Left forelimb (tissue), 1 donor: ENCODE measurements at regions not wholly inside any gene's neighbourhood (a gene's known extent, or its start where the extent isn't known, plus 50 kb on each side); places are given as distances from the start of the nearest gene placed in this dataset.
"Not testable (repeated sequence)": the region's sequence is repeated elsewhere in the genome, so short reads cannot be mapped to it uniquely, and the experiment has no call there.

ENCODE experiments used
- DNase-seq: peaks from one replicate; pipeline ENCODE4 v3.0.0-alpha.2; 2018; ENCODE audit warnings: low spot score

DNA sequence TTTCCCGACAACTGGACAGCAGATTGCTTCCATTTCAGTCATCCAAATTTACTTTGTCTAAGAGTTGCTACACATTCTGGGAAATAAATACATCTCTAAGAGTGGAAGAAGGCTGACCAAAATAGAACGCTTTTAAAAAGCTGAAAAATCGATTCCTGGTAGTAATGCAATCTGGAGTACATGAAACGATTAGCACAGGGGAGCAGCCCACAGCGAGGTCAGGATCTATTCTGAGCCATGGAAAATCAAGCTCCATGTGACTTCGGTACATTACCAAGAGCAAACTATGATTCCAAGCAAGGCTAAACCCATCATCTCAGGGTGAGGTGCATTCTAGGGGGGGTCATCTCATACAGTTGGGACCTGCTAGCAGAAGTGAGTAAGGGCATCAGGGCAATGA, 249.3 kb downstream of the BLID start:
- no peak for DNase-seq

DNA sequence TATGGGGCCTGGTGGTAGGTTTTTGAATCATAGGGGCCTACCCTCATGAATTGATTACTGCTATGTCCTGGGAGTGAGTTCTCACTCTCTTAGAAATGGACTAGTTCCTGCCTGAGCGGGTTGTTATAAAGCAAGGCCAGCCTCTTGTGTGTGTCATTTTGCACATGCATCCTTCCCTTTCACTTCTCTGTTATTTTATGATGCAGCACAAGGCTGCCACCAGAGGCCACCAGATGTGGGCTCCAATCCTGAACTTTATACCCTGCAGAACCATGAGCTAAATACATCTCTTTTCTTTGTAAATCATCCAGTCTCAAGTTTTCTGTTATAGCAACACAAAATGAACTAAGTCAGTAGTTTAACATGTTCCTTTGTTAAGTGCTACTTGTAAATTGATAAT, 251.4 kb downstream of the BLID start:
- no peak for DNase-seq

- DNase-seq = no peak
Measured at GRCh38 chr11:121863126-121863525, 252.9 kb downstream of the BLID start.

- DNase-seq = not testable (repeated sequence)
Measured at GRCh38 chr11:121855138-121855537, 260.9 kb downstream of the BLID start.

GRCh38 chr11:121844016-121844415, 272.0 kb downstream of the BLID start:
- DNase-seq = no peak

GRCh38 chr11:121842192-121842585, 273.8 kb downstream of the BLID start:
- no peak for DNase-seq

DNA sequence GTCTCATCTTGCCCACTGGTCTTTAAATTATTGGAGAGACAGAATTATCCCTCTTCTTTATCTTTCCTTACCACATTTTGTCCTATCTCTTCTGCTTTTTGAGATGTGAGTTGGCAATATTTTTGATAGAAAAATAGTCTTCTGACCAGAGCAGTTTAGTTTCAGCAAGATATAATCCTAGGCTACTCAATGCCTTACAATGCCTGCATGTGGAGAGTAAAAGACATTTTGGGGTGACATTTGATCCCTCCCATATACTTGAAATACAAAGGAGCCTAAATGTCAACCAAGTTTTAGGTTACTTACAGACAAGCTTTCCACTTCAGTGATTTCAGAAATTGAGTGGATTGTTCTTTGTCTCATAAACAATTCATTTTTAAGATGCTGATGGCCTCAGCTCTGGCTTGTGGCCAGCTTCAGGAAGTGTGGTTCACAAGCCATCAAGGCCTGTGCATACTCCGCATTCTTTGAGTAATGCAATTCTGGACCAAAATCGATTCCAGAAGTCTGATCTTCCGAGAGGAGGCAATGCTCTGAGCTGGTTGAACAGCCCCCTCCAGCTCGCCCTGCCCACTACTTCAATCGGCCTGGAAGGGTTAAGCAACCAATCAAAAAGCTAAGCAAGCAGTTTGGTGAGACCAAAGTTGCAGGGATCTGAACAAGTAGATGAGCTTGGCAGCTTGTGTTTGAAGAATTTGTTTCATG, 274.4 kb downstream of the BLID start:
- DNase-seq = no peak

DNA sequence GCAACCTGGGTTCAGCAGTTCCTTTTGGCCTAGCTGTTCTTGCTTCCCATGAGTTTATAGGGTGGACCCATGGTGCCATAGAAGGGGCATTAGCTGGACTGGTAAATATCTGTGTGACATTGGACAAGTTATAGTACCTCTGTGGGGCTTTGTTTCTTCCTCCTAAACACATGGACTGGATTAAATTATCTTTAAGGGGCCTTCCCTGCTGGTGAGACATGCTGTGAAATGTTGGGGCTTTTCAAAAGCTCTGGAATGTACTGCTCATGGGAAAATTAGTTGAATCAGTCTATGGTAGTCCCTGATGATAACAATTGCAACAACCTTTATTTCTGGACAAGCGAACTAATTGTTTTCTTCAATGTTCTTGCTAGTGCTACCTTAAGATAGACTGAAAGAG, 276.2 kb downstream of the BLID start:
- no peak for DNase-seq

DNA sequence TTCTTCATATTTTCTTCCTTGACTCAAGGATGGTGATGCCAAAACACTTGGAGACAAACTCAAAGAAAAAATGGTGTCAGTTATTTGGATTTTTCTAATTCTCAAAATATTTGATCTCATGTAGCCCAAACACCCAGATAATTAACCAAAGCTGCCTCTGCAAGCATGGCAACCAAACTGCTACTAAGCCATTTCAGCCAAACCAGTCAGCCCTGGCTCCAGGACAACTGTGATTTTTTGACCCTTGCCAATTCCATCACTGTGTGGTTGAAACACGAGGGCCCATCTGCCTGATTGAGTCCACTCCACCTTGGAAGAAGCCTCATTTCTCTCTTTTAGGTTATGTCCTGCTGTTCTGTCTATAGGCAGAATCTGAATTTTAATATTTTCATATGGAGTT, 277.4 kb downstream of the BLID start:
- no peak for DNase-seq

DNA sequence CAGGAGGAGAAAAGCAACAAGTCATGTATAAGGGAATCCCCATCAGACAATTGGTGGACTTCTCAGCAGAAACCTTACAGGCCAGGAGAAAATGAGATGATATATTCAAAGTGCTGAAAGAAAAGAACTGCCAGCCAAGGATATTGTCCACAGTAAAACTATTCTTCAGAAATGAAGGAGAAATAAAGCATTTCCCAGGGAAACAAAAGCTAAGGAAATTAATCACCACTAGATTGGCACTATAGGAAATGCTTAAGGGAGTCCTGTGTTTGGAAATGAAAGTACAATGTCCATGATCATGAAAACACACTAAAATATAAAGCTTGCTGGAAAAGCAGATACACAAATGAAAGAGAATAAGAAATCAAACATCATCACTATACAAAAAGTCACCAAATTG, 282.0 kb downstream of the BLID start:
- DNase-seq = no peak

DNA sequence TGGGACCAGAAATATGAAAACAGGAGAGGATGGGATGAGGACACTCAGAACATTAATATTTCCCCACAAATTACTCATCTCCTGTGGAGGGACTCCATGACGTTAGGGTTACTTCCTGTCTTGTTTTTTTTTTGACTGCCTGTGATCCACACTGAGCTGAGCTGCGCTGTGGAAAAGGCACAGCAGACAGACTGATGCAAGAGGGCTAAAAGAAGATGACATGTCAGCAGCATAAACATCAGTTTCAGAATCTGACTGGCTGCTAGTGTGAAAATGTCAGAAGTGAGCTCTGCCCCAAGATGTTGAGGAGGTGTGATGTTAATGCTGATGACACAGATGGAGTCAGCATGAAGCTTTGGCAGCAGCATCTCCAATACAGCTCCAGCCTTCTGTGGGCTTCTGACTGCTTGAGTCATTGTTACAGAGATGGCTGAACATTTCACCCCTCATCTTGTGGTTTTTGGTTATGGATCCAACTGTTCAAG, 286.8 kb downstream of the BLID start:
- DNase-seq = no peak

GRCh38 chr11:121814962-121815361, 301.1 kb downstream of the BLID start:
- no peak for DNase-seq

GRCh38 chr11:121814296-121814695, 301.7 kb downstream of the BLID start:
- no peak for DNase-seq

- DNase-seq = no peak
Measured at GRCh38 chr11:121810291-121810690, 305.7 kb downstream of the BLID start.

GRCh38 chr11:121808096-121808495, 307.9 kb downstream of the BLID start:
- DNase-seq = no peak

GRCh38 chr11:121807051-121807450, 309.0 kb downstream of the BLID start:
- DNase-seq = no peak

GRCh38 chr11:121802542-121802941, 313.5 kb downstream of the BLID start:
- peak; percentile 78 for DNase-seq

GRCh38 chr11:121801781-121802180, 314.2 kb downstream of the BLID start:
- no peak for DNase-seq

- DNase-seq = no peak
Measured at GRCh38 chr11:121801394-121801748, 314.6 kb downstream of the BLID start.

DNA sequence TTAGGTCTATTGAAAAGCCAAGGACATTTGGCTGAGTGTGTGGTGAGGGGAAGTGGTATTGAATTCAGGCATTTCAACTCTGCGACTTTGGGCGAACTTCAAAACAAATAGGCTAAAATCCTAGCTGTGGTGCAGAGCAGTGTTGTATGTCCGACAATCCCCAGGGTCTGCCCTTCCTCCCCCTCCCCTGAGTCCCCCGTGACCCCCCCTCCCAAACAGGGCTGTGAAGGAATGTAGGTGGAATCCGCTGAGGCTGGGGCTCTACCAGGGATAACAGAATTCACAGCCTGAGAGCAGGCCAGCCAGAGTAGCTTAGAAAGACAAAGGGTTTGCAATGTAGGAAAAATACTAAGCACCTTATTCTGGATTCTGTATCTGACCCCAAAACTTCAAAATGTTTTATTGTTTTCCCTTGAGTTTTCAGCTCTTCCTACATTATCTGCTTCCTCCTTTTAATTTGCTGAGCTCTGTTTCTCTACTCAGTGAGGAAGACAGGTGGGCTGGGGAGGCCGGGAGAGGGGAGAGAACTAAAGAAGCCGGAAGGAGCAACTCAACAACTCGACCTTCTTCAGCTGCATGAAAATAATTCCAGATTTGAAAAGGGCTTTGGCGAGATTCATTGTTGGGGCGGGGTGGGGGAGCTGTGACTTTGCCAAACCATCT, 315.2 kb downstream of the BLID start:
- DNase-seq = peak; percentile 74

DNA sequence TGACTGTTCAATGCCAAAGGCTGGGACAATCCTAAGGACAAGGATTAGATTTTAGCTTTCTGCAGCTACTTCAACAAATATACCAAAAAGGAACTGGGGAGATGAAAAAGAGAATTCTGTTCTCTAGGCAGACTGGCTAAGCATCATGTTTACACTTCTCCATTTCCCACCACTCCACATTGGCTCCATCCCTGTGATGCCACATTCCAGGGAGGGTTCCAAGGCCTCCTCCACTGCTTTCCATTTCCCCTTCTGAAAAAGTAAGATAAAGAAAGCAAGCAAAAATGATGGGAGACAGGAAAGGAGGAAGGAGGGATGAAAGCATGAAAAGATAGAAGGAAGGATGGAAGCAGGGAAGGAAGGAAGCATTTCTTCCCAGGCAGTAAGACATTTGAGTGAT, 315.8 kb downstream of the BLID start:
- DNase-seq = no peak

DNA sequence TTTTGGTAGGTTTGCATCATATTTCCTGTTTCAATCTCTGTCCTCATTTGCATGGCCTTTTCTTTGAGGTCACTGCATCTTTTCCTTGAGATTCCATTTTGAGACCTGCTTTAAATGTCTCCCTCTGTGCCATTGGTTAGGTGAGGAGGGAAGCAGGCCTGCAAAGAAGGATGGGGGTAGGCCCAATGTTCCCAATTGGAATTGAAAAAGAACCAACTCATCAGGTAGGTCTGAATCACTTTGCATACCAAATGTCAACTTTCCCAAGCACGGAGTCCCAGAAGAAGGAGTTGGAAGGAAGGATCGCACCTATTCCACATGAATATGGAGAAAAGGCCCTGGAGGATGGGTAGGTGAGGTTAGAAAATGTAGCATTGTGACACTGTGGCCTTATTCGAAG, 318.5 kb downstream of the BLID start:
- DNase-seq = no peak

DNA sequence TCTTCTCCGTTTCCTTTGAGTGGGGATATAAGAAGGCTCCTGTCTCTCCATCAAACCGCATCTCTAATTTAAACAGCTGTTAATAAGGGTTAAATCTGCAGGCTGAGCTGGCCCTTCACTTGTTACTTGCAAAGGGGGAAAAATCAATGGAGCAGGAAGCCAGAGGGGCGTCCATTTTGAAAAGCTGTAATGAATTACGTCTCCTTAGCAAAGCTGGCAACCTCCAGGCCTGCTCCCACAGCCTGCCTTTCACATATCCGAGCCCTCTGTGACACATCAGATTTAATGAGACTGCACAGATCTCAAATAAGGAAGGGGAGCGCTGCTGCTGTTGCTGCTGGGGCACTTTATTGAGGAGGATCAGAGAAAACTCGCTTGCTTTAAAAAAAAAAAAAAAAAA, 320.8 kb downstream of the BLID start:
- DNase-seq = no peak

DNA sequence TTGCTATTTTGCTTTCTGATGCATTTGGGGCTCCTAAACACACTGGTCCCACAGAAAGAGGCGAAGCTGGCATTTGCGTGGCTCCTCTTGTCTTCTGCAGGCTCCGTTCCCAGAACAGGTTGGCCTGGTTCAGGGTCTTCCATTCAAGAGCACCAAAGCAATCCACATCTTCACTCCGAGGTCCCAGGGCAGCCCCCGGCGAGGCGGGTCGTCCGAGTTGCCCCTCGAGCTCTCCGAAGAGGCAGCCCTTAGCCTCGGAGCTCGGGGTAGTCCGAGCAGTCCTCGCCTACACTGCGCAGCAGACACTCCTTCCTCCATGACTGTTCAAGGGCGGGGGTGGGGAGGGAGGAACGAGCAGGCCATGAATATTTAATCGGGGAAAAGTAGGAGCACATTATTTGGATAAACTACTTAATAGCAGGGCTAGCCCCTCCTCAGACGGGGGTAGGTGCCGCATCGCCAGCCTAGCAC, 321.3 kb downstream of the BLID start:
- DNase-seq = no peak
